ENCODE measurements at regions not wholly inside any gene's neighbourhood (a gene's known extent, or its start where the extent isn't known, plus 50 kb on each side); places are given as distances from the start of the nearest gene placed in this dataset.

DNA sequence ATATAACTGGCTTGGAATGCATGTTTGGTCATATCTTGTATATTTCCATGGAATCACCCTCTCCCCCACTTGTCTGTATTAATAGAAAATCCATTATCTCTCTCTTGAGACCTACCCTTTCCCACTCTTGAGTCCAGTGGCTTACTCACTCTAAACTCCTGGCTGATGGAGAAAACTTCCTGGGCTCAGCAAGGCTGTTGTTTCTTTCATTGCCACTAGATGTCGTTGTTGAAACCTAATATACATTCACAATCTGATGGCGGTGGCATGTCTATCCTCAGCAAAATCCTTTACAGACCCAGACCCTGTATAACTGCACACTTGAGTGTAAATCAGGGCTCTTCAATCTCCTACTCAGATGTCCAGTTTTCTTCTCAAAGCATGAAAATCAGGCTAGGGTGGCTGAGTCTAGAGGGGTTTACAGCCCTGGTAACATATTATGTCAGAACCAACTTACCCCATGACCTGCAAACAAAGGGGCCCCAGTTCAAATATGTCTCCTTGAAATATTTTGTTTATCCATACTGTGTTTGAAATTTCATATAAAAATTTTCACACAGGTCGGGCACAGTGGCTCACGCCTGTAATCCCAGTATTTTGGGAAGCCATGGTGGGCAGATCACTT, 70.0 kb upstream of the FAM241A start (continued):
- TF ChIP-seq, protein P1, sequence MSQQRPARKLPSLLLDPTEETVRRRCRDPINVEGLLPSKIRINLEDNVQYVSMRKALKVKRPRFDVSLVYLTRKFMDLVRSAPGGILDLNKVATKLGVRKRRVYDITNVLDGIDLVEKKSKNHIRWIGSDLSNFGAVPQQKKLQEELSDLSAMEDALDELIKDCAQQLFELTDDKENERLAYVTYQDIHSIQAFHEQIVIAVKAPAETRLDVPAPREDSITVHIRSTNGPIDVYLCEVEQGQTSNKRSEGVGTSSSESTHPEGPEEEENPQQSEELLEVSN (IDR thresholded peaks at IDR 0.05; ENCODE audit: borderline replicate concordance in 1 of 2, extremely low read depth in 1 of 2, insufficient read depth in 1 of 2, insufficient read length in 1 of 2, low read depth in 1 of 2, low read length in 1 of 2, poor library complexity in 1 of 2, severe bottlenecking in 1 of 2), result no peak
- TF ChIP-seq ZNF224 (CRISPR knock-in tag; IDR thresholded peaks at IDR 0.05) (no peak), RREB1 (CRISPR knock-in tag; IDR thresholded peaks at IDR 0.05) (no peak), HNRNPLL (IDR thresholded peaks at IDR 0.05; ENCODE audit: low read depth, low read length, poor library complexity, severe bottlenecking) (no peak), ZNF431 (CRISPR knock-in tag; IDR thresholded peaks at IDR 0.05) (no peak)
